Osteoblast (primary cell): ENCODE measurements at regions not wholly inside any gene's neighbourhood (a gene's known extent, or its start where the extent isn't known, plus 50 kb on each side); places are given as distances from the start of the nearest gene placed in this dataset. TPM values are rescaled to one million over a fixed set of nuclear protein-coding genes. Genes with fewer than 3 reads are reported as not detected.
"Not testable (repeated sequence)": the region's sequence is repeated elsewhere in the genome, so short reads cannot be mapped to it uniquely, and the experiment has no call there.

Experiments
- DNase-seq: peaks from one replicate; pipeline ENCODE4 v3.0.0; 2011; ENCODE audit warnings: low spot score, mixed read lengths; ENCODE audit not compliant: insufficient read length; ENCODE audit errors: missing footprints
- H2AFZ ChIP-seq: 2 replicates; pipeline ENCODE4 v1.6.0; 2011; ENCODE audit warnings: mild to moderate bottlenecking, low read length
- H3K27ac ChIP-seq: 2 replicates; pipeline ENCODE4 v1.5.1; 2011; ENCODE audit warnings: mild to moderate bottlenecking, low read depth, low read length, moderate library complexity
- H3K27me3 ChIP-seq: 2 replicates; pipeline ENCODE4 v1.6.0; 2012; ENCODE audit warnings: mild to moderate bottlenecking, control low read depth, inconsistent platforms, low read length, moderate library complexity; ENCODE audit not compliant: insufficient read depth
- H3K36me3 ChIP-seq: 2 replicates; pipeline ENCODE4 v1.5.1; 2011; ENCODE audit warnings: mild to moderate bottlenecking, low read length, control low read depth, moderate library complexity; ENCODE audit not compliant: insufficient read depth
- H3K4me1 ChIP-seq: 2 replicates; pipeline ENCODE4 v1.5.1; 2011; ENCODE audit warnings: mild to moderate bottlenecking, low read length, control low read depth, moderate library complexity; ENCODE audit not compliant: insufficient read depth
- H3K4me2 ChIP-seq: 2 replicates; pipeline ENCODE4 v1.6.0; 2011; ENCODE audit warnings: mild to moderate bottlenecking, low read length; ENCODE audit not compliant: insufficient read depth
- H3K4me3 ChIP-seq: fragments of 200-600 bp; sonication (generic); 3 replicates; pipeline ENCODE4 v1.5.1; 2012; ENCODE audit warnings: mild to moderate bottlenecking, low read length, inconsistent platforms; ENCODE audit not compliant: insufficient read depth
- H3K79me2 ChIP-seq: 2 replicates; pipeline ENCODE4 v1.6.0; 2012; ENCODE audit warnings: mild to moderate bottlenecking, low read length, control low read depth, inconsistent platforms; ENCODE audit not compliant: insufficient read depth
- H3K9me3 ChIP-seq: 2 replicates; pipeline ENCODE4 v1.5.1; 2011; ENCODE audit warnings: low read depth, low read length, control low read depth
- H4K20me1 ChIP-seq: 2 replicates; pipeline ENCODE4 v1.6.0; 2012; ENCODE audit warnings: mild to moderate bottlenecking, low read length, control low read depth; ENCODE audit not compliant: insufficient read depth
- small RNA-seq: library from RNA; depleted of rRNA; stranded (forward); fragments of <200 nt; gene quantifications from one replicate; pipeline ENCODE3, GENCODE V24; 2012

- not testable (repeated sequence) for H3K4me3 ChIP-seq, H3K36me3 ChIP-seq, H3K27ac ChIP-seq, H2AFZ ChIP-seq, H3K4me2 ChIP-seq, H3K27me3 ChIP-seq, H3K79me2 ChIP-seq, H4K20me1 ChIP-seq, DNase-seq, H3K4me1 ChIP-seq, H3K9me3 ChIP-seq
These were observed 4157.8 kb upstream of the TPTE start for GRCh38 chr21:6363591-6363990.

DNA sequence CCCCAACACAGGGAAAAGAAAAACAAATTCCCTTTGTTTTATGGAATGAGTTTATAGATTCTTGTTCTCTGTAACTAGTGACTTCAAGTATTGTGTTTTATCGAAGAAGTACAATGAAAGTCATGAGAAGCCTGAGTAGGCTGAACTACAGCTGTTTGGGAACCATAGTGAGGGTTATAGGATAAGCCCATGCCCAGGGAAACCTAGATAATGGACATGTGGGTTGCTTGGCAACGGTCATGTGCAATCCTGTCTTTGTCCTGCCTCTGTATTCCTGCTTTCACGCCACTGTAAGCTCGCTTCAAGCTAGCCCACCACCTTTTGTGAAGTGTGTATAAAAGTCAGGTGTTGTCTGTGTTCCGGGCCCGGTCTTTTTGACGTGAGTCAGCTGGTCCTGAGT, 4152.6 kb upstream of the TPTE start:
- not testable (repeated sequence) for H3K4me2 ChIP-seq, DNase-seq, H3K27me3 ChIP-seq, H3K9me3 ChIP-seq, H4K20me1 ChIP-seq, H3K36me3 ChIP-seq, H3K4me1 ChIP-seq, H3K79me2 ChIP-seq
- peak overlapping the region; percentile 66 for H3K4me3 ChIP-seq
- peak overlapping the region; percentile 81 for H2AFZ ChIP-seq
- H3K27ac ChIP-seq: peak overlapping the region; percentile 86

DNA sequence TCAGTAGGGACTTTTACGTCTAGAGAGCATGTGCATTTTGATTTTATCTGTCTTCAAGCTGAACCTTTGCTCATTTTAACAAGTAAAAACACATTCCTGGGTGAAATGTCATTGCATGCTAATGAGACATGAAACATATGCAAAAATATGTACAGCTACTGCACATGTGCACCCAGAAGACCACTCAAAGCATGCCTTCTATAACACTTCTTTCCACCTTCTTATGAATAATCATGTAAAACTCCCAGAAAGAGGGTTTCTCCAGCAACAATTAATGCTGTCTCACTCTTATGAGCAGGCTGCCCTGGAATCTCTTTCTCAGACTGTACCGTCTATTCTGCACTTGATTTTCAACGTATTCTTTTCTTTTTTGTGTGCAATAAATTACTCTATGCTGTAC, 4148.1 kb upstream of the TPTE start:
- H3K36me3 ChIP-seq, H2AFZ ChIP-seq, DNase-seq, H3K27ac ChIP-seq, H3K4me3 ChIP-seq, H3K4me2 ChIP-seq, H3K4me1 ChIP-seq, H3K27me3 ChIP-seq, H3K79me2 ChIP-seq, H3K9me3 ChIP-seq, H4K20me1 ChIP-seq: not testable (repeated sequence)

GRCh38 chr21:6374232-6374631, 4147.2 kb upstream of the TPTE start:
- H4K20me1 ChIP-seq, H3K36me3 ChIP-seq, H3K4me3 ChIP-seq, H3K9me3 ChIP-seq, DNase-seq, H3K4me2 ChIP-seq, H2AFZ ChIP-seq, H3K27me3 ChIP-seq, H3K27ac ChIP-seq, H3K79me2 ChIP-seq, H3K4me1 ChIP-seq: not testable (repeated sequence)

DNA sequence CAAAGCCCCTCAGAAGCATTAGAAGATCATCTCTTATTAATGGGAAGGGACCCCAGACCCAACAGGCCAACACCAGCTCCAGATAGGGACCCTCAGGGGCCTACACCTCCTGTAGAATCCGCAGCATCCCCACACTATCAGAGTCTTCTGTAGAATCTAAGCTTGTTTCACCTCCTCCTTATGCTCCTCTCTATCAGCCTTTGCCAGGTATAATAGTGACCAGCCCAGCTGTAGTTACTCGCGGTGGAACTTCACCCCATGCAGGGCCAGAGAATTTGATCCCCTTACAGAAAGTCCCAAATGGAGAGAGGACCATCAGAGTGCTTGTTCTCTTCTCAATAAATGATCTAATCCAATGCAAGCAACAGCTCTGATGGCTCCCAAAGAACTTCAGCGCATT, 4146.5 kb upstream of the TPTE start:
- not testable (repeated sequence) for H3K9me3 ChIP-seq, DNase-seq, H3K4me1 ChIP-seq, H3K4me2 ChIP-seq, H3K79me2 ChIP-seq, H3K27ac ChIP-seq, H2AFZ ChIP-seq, H3K36me3 ChIP-seq, H4K20me1 ChIP-seq, H3K4me3 ChIP-seq, H3K27me3 ChIP-seq

DNA sequence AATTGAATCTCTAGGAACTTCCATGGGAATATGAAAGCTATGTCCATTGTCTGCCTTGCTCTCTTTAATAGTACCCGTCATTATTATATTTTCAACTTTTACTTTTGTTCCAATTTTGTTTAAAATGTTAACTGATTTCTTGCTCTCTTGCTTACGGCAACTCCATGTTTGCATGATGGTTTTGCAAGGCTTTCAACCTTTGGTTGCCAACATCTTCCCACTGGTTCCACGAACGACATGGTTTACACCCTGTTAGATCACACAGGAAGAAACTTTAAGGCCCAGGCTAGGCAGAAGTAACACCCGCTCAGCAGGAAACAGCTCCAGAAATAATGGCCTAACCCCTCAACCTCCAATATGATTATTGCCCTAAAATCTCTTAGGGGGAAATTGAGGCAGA, 4145.6 kb upstream of the TPTE start:
- not testable (repeated sequence) for H4K20me1 ChIP-seq, DNase-seq, H3K4me2 ChIP-seq, H3K4me1 ChIP-seq, H2AFZ ChIP-seq, H3K27ac ChIP-seq, H3K27me3 ChIP-seq, H3K36me3 ChIP-seq, H3K79me2 ChIP-seq, H3K4me3 ChIP-seq, H3K9me3 ChIP-seq

GRCh38 chr21:6376321-6377070, 4144.9 kb upstream of the TPTE start:
- H3K4me1 ChIP-seq, H2AFZ ChIP-seq, H3K9me3 ChIP-seq, DNase-seq, H3K27ac ChIP-seq, H3K4me3 ChIP-seq, H4K20me1 ChIP-seq, H3K79me2 ChIP-seq, H3K27me3 ChIP-seq, H3K4me2 ChIP-seq, H3K36me3 ChIP-seq: not testable (repeated sequence)

Small RNA genes lying in the stretch of these regions (small RNA-seq; reads per million reads assigned to genes)
- not detected for gene RF00019
